Inflammatory macrophage treated with lipopolysaccharide for 4 hours (primary cell): ENCODE measurements at regions not wholly inside any gene's neighbourhood (a gene's known extent, or its start where the extent isn't known, plus 50 kb on each side); places are given as distances from the start of the nearest gene placed in this dataset.

Experiments used
- DNase-seq: peaks from one replicate; pipeline ENCODE4 v3.0.0-alpha.2; 2020

DNA sequence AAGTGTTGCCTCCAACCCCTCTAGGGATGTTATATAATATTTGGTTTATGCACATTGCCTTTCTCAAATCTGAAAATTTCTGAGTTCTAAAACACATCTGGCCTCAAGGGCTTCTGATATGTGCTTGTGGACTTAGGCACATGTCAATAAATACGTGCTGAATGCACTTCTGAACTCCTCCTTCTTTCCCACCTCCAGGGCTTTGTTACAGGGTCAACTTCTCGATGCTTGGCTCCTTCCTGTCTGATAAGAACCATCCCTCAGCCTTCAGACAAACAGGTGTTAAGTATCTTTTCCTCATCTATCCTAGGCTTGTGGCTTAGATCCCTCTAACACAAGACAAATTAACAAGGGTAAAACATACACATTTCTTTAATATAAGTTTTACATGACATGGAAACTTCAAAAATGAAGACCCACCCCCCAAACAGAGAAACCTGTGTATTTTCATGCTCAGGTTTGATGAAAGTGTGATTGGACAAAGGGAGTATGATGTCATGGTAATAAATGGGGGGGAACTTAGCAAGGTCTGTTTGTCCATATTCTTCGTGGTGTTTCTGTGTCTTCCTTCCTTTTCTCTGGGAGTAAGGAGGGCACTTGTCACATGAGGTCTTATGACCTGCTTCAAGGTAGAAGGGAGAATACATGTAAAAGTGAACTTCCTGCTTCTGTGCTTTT, 326.9 kb downstream of the CD83 start:
- no peak for DNase-seq

DNA sequence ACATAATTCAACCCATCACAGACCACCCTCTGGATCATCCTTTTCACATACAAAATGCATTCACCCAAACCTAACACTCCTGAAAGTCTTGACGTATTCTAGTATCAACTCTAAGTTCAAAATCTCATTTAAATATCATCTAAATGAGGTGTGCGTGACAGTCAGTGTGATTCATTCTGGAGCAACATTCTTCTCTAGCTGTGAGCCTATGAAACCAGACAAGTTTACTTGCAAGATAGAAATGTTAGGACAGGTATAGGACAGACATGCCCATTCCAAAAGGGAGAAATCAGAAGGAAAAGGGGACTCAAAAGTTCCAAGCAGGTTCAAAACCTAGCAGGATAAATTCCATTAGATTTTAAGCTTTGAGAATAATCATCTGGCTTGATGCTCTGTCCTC, 329.7 kb downstream of the CD83 start:
- DNase-seq: no peak

DNA sequence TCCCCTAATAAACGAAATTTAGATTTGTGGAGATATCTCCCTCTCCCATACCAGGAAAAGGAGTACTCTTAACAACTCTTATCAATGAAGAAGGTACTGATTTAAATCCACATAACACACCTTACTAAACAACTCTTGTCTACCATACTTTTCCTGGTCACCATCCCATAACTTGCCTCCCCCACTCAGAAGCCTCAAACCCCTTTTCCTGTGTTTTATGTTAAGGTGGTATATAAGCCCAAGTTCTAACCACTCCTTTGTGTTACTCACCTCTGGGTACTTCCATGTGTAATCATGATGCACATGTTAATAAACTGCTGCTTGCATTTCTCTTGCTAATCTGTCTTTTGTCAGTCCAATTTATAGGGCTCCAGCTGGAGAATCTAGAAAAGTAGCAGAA, 330.7 kb downstream of the CD83 start:
- DNase-seq: no peak

DNA sequence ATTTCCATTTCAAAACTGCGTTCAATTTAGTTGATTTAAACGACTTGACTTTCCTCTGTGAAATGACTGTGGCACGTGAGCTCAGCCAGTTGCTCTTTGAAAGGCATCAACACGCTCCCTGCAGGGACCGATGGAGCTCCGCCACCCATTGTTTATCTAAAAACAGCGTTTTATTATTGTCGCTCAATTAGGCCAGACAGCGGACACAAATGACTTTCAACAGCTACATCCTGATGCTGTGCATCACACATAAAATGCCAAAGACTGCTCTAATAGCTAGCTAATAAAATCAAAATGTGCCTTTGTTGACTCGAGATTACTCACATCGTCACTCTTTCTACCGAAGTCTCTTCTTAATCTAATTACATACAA, 332.5 kb downstream of the CD83 start:
- no peak for DNase-seq

DNA sequence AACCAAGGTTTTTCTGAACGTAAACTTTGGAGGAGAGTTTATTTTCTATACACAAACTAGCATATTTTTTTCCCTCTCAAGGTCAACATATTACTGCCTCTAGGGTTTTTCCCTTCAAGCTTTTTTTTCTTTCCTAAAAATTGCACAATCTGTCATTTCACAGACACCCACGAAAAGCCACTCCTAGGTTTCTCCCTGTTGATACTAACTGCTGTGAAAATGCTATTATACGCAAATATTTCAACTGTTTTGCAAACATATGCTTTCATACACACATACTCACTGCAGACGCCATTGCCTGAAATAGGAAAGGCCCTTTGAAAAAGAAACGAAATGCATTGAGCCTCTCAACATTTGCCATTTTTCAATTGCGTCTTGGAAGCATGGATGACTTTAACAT, 333.0 kb downstream of the CD83 start:
- DNase-seq: peak; percentile 74

DNA sequence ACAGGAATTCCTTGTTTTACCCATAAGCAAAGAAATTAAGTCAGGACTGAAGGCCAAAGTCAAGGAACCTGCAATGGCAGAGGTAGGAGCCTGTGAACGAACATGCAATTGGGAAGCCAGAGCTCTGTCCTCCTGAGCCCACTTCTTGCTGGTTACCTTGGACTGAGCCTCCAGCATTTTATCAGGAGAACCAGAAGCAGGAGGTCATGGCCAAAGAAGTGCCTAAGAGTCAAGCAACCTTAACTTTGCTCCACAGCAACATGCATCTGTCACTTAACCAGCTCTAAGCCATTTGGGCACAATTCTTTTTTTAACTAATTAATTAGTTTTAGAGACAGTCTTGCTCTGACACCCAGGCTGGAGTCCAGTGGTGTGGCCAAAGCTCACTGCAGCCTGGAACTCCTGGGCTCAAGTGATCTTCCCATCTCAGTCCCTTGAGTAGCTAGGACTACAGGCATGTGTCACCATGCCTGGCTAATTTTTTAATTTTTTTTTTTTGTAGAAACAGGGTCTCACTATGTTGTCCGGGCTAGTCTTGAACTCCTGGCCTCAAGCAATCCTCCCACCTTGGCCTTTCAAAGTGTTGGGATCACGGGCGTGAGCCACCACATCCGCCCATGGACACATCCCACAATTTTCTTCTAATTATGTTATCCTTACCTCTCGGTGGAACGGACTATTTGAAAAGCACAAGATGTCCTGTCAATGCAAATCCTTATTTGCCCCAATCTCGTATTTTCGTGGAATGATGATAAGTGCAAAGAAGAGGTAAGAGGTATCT, 334.2 kb downstream of the CD83 start:
- DNase-seq: no peak

DNA sequence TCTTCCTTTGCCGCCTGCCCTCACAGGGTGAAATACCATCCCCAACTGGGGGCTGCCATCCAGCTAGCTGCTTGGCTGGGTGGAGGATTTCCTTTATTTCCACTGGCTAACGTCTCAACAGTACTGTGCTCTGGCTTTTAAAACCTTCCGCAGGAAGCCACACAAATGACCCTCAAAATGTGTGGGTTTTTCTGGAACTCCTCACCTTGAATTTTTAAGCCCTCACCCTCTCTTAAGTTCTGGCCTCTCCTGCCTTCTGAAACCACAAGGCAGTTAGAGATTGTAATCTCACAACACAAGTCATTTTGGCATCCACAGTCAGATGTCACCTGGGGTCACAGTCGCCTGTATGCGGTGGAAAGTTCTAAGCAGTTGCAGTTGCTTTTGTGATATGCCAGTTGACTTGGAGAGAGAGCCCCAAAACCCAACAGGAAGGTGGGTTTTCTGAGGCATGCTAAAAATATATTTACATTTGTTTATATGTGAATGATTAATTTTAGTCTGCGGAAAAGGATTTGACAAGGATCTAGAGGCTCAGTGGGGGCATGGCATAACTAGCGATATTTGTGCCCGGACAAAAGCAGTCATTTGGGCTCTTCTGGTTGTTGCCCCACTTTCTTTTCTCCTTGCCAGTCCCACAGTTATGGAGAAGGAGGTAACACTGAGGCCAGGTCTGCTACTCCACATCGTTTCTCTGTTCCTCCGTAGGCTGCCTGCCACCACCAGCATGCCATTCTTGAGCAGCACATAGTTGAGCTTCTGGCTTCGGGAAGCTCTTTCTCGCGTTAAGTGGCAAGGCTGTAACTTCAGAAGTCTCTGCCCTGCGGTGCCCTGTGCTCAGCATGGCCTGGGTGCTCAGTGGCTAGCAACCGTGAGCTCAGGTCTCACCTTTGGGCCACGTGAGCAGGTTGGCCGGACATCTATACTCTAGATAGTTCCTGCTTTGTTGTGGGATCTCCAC, 335.3 kb downstream of the CD83 start:
- DNase-seq: no peak

DNA sequence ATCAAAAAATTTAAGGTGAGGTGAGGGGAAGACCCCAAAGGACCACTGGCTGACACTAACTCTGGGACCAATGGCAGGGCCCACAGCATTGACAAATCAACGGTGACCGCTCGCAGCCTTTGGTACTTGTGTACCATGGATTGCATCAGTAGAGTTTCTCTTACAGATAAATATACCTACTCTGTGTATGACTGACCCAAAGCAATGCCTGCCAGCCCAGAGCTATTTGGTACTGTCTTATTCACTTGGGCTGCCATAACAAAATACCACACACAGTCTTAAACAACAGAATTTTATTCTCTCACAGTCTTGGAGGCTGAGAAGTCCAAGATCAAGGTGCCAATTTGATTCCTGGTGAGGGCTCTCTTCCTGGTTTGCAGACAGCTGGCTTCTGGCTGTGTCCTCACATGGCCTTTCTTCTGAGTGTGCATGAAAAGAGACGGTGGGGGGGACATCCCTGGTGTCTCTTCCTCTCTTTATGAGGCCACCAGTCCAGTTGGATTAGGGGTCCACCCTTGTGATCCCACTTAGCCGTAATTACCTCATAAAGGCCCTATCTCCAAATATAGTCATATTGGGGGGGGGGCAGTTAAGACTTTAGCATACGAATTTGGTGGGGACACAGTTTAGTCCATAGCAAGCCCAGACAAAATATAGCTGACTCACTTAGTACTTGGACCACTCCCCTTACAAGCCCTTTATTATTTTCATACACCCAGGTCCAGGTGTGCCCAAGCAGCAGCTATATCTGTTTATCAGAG, 336.3 kb downstream of the CD83 start:
- no peak for DNase-seq

DNA sequence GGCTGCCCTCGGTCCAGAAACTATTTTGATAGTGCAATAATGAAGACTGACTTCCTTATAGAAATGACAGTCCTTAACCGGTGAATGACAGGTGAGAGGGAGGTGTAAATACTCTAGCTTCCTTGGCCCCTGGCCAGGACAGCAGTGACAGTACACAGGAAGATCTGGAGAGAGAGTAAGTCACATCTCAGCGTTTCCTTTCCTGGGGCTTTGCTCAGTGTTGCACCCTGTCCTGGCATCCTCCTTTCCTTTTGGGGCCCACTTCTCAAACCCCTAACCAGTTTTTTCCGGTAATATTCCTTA, 336.9 kb downstream of the CD83 start:
- no peak for DNase-seq

DNA sequence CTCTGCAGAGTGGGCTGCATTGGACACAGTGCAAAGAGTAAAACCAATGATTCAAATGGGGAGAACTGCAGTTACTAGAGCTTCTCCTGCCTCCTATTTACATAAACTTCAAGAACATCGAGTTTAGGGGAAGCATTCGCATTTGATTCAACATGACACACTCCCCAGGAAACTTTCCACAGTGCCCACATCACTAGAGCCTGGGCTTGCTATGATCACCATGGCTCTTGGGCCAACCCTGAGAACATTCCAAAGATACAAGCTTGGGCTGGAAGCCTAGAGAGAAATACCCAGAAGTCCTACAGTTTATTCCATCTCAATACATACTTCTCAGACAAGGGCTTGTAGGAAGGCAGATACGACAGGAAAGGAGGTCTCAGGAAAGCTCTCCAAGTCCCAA, 337.9 kb downstream of the CD83 start:
- no peak for DNase-seq

DNA sequence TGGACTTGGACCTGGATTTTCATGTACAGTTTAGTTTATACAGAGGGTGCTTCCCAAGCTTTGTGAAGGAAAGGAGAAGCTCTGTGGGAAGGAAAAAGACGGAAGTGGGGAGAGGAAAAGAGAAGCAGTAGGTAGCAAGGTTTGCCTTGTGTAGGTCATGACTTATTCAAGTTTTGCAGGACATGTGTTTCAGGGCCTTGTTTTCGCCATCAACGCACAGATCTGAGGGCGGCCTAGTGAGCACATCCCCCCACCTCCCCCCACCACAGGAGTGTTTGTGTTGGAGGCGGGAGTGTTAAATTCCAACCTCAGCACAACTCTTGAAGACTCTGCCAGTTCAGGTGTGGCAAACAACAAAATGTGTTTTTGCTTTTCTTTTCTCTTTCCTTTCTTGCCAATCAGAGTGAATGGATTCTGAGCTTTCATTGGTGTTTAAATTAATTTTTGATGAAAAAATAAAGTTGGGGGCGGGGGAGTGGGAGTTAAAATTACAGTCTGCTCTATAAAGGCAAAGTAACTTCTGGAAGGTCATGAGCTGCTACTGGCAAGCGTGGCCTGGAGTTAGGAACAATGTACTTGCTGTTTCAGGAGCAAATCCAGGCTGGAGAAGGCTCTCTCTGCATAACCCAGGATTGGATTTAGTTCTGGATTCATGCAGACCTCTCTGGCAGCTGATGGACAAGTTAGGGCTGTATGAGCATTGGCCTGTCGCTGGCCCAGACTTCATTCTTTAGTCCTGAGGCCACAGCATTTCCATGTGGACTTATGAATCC, 338.5 kb downstream of the CD83 start:
- peak; percentile 24 for DNase-seq

DNA sequence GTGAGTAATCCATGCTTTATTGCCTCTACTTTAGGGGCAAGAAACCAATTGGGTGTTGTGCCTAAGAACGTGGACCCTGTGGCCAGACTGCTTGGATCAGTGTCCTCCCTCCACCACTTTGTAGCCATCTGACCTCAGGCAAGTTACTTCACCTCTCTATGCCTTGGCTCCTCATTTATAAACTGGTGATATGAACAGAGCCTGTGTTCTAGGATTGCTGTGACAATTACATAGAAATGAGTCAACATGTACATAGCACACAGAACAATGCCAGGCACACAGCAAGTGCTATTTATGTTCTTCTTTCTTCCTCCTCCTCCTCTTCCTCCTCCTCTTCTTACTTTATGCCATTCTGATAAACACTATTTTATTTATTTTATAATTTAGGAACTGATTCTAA, 339.4 kb downstream of the CD83 start:
- no peak for DNase-seq

DNA sequence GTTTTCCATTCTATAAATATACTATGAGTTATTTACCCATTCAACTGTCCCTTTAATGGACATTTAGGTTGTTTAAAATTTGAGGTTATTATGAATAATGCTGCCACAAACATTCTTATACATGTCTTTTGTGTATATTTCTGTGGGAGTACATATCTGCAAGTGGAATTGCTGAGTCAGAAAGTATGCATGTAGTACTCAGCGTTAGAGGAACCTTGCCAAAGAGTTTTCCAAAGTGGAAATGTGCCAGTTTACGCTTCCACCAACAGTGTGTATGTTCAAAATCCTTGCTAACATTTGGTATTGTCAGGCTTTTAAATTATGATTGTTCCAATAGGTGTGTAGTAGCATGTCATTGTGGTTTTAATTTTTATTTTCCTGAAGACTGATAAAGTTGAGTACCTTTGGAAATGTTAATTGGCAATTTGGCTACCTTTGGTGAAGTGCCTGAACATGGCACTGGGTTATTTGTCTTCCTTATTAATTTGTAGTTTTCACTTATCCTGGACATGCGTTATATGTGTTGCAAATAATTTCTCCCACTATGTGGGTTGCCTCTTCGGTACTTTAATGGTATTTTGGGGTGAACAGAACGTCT, 341.2 kb downstream of the CD83 start:
- no peak for DNase-seq

DNA sequence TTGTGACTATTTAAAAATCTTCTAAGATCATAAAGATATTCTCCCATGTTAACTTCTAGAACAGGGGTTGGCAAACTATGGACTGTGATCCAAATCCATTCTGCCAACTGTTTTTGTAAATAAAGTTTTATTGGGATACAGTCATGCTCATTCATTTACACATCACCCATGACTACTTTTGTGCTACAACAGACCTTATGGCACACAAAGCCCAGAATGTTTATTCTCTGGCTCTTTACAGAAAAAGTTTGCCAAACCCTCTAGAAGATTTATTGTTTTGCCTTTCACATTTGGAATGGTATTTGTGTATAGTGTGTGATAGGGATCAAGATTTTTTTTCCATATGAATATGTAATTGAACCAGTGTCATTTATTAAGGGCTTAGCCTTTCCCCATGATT, 341.7 kb downstream of the CD83 start:
- DNase-seq: no peak

DNA sequence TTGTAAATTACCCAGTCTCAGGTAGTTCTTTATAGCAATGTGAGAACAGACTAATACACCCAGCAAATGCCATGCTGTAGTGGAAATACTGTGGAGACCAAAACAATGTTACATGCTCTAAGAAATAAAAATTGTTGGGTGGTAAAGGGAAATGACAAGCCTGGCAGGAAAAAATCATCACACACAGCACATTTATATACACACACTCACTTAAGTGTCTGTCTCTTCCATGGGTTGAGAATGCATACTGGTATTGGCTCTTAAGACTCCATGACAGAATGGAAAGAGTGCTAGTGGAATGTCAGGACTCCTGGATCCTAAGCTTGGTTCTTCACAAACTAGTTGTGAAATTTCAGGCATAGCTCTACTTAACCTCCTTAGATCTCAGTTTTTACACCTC, 343.0 kb downstream of the CD83 start:
- no peak for DNase-seq

DNA sequence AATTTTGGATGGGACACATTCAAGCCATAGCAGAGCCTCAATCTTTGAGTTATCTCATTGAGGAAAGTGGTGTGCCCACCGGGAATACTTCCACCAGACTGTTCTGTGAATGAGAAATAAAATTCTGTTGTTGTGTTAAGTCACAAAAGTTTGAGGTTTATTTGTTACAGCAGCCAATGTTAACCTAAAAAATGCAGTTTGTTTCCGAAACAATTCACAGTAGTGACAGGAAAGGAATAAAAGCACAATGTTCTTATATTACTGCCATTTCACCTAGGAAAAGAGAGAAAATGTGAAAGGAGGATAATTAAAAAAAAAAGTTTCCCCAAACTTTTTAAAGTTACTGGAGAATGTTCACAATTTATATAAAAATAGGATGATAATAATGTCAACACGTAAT, 344.6 kb downstream of the CD83 start:
- DNase-seq: no peak

DNA sequence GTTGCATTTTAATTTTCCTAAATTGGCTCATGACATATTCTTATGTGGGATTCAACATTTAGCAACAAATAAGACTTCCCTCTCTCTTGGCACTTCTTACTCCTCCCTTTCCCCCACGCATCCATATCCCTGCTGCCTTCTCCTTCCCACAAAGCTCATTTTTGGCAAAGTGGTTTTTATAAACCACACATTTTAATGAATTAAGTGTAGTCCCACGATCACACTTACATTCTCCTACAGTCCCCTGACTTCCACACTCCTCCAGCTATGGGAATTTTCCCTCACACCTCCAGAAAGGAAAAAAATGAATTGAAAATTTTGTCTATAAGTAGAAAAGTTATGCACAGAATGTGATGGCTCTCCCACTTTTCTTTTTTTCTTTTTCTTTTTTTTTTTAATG, 345.0 kb downstream of the CD83 start:
- no peak for DNase-seq

DNA sequence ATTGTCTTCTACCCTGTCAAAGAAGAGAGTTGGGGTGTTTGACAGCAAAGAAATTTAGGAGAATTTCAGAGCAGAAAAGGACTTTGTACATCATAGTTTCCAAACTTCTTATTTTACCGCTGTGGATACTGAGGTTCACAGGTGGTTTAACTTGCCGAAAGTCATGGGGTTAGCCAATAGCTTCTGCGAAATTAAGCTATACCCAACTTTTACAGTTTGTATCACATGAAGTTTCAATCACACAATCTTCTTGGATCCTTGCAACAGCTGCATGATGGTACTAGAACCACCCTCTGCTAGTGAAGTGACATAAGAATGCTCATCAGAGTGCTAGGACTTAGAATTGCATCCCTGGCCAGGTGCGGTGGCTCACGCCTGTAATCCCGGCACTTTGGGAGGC, 345.5 kb downstream of the CD83 start:
- DNase-seq: no peak

DNA sequence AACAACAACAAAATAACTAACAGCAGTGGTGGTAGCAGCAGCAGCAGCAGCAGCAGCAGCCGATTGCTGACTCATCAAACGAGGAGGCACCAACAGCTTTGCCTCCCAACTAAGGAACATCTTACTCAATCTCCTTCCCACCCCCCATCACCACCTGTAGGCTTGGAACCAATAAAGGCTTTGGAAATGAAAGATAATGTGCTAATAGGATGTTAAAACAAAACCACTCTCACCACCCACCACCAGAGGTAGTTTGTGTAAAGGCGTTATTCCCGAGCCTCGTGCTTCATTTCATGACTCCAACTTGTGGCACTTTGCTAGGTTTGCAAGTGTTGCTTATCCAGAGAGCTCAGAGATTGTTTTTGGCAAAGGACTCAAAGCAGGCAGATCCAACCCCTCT, 346.5 kb downstream of the CD83 start:
- DNase-seq: no peak

DNA sequence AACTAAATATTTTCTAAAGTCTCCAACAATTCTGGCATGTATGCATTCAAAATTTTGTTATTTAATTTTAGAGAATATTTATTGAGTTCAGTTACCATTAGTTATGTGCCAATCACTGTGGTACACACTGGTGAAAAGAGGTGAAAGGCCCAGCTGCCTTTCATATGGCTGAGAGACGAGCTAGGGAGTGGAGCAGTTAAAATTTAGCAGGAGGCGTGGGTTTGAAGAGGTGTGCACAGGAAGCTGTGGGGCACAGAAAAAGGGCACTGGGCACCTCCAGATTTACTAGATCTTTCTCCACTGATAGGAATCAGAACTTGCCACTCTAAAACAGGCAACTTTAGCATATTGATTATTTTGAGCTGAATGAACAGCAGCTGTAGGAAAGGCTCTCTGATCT, 347.1 kb downstream of the CD83 start:
- DNase-seq: no peak

DNA sequence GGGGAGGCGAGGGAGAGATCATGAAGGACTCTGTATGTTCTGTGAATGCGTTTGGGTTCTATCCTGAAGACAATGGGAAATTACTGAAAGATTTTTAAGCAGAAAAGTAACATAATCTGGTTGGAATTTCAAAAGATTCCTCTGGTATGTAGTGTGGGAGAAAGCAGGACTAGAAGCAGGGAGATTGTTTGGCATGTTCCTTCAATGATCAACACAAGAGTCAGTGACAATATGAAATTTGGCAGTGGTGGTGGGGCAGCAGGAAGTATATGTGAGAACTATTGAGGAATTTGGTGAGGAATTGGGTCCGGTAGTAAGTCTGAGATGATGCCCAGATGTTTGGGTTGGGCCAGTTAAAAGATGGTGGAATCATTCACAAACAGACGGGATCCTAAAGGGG, 348.7 kb downstream of the CD83 start:
- no peak for DNase-seq

DNA sequence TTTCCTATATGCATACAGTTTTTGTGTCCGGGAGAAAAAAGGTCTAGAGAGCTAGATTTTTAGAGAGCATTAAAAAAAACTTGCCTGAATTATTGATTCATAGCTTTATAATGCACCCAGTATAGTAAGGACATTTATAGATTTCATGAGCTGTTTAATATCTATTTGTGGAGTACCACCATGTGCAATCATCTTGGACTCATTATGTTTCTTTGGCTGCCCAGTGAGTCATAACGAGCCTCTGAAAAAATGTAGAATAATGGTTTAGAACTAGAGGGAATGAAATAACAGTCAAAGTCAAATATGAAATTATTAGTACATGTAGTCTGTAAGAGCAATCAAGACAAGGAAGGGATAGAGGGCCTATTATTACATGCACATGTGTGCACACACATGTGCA, 350.0 kb downstream of the CD83 start:
- no peak for DNase-seq
